ENCODE measurements at regions not wholly inside any gene's neighbourhood (a gene's known extent, or its start where the extent isn't known, plus 50 kb on each side); places are given as distances from the start of the nearest gene placed in this dataset.
"Not testable (repeated sequence)": the region's sequence is repeated elsewhere in the genome, so short reads cannot be mapped to it uniquely, and the experiment has no call there.

- DNase-seq (ENCODE audit: low spot score in 2 of 2) = no peak
- no peak overlapping the region for H3K4me3 ChIP-seq (ENCODE audit: low read depth, poor library complexity, severe bottlenecking)
- TF ChIP-seq CTCF (IDR thresholded peaks at IDR 0.05) (no peak), POLR2A (IDR thresholded peaks at IDR 0.05) (no peak)
- intact Hi-C loops (cut with DNase I; ENCODE audit: low total_unique reads) = no loop called here
- WGBS, 2 donors = 96 to 100% methylated on average over 1 of the region's 1 CpG
These were observed 387.8 kb upstream of the RUNX1 start for GRCh38 chr21:35436899-35437298.

DNA sequence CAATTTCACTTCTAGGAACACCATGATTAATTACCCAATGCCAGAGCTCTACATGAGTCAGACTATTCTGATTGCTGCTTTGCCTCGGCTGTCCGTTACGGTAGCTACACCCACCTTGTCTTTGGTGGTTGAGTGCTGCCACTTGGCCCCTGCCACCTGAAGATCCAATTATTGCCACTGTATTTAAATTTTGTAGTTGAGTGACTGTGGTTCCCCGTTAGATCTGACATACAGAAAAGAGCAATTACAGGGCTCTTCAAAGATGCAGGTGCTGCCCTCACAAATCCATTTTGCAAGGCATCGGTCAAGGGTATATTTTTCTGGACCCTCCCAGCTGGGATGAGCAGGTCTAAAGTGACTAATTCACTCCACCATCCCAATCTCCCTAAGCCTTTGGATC, 383.5 kb upstream of the RUNX1 start:
- H3K4me3 ChIP-seq (ENCODE audit: low read depth, poor library complexity, severe bottlenecking); intact Hi-C loops (cut with DNase I; ENCODE audit: low total_unique reads); DNase-seq (ENCODE audit: low spot score in 2 of 2): not testable (repeated sequence)
- WGBS, 2 donors = 77 to 94% methylated on average over 4 to 5 of the region's 5 CpGs

GRCh38 chr21:35430260-35430659, 381.2 kb upstream of the RUNX1 start:
- no peak overlapping the region for H3K4me3 ChIP-seq (ENCODE audit: low read depth, poor library complexity, severe bottlenecking)
- WGBS, 2 donors = 88 to 94% methylated on average over 3 of the region's 3 CpGs
- no peak for DNase-seq (ENCODE audit: low spot score in 2 of 2)
- intact Hi-C loops (cut with DNase I; ENCODE audit: low total_unique reads) = no loop called here
- TF ChIP-seq POLR2A (IDR thresholded peaks at IDR 0.05) = no peak
- no peak for TF ChIP-seq CTCF (IDR thresholded peaks at IDR 0.05)

- TF ChIP-seq CTCF (IDR thresholded peaks at IDR 0.05) (no peak), POLR2A (IDR thresholded peaks at IDR 0.05) (no peak)
- no peak overlapping the region for H3K4me3 ChIP-seq (ENCODE audit: low read depth, poor library complexity, severe bottlenecking)
- no peak for DNase-seq (ENCODE audit: low spot score in 2 of 2)
- intact Hi-C loops (cut with DNase I; ENCODE audit: low total_unique reads) = no loop called here
These were observed 379.8 kb upstream of the RUNX1 start for GRCh38 chr21:35428937-35429336.

DNA sequence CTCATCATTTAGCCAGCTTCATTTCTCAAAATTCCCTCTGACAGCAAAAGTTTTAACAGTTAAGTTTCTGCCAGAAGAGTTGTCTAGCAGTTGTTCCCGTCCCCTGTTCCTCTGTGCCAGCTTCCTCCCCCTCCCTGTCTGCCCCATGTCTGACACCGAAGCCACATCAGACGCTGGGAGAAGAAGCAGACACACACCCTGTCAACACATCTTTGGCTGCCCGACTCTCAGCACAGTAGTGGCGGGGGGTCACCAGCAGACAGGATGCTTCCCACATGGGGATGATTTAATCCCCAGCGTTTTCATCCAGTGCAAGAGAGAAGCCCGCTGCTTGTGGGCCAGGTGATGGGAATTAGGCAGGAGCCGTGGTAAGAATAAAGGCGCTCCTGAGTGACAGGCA, 379.4 kb upstream of the RUNX1 start:
- no peak overlapping the region for H3K4me3 ChIP-seq (ENCODE audit: low read depth, poor library complexity, severe bottlenecking)
- intact Hi-C loops (cut with DNase I; ENCODE audit: low total_unique reads) = no loop called here
- DNase-seq (ENCODE audit: low spot score in 2 of 2) = peak in 1 of 2 donors; percentile 16
- 18 to 25% methylated on average over 8 to 9 of the region's 9 CpGs for WGBS, 2 donors
- no peak for TF ChIP-seq POLR2A (IDR thresholded peaks at IDR 0.05)
- TF ChIP-seq CTCF (IDR thresholded peaks at IDR 0.05) = no peak

DNA sequence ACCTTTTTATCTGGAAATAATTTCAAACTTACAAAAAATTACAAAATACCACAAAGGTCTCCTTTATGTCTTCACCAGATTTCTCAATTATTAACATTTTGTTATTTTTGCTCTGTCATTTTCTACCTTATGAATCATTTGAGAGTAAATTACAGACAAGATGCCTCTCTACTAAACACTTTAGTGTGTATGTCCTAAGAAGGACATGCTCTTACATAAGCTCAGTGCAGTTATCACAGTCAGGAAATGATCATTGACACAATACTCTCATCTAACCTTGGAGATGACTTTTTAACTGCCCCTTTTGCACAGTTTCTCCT, 378.9 kb upstream of the RUNX1 start:
- no peak for DNase-seq (ENCODE audit: low spot score in 2 of 2)
- H3K4me3 ChIP-seq (ENCODE audit: low read depth, poor library complexity, severe bottlenecking) = no peak overlapping the region
- TF ChIP-seq POLR2A (IDR thresholded peaks at IDR 0.05) = no peak
- no peak for TF ChIP-seq CTCF (IDR thresholded peaks at IDR 0.05)
- intact Hi-C loops (cut with DNase I; ENCODE audit: low total_unique reads) = no loop called here
